GM12878 (cell line): ENCODE measurements at regions not wholly inside any gene's neighbourhood (a gene's known extent, or its start where the extent isn't known, plus 50 kb on each side); places are given as distances from the start of the nearest gene placed in this dataset.

Source experiments
- KDM1A ChIP-seq: fragments of 200-600 bp; sonication (generic); IDR thresholded peaks from 2 replicates; pipeline ENCODE4 v1.6.1; 2016; ENCODE audit warnings: borderline replicate concordance
- MYC ChIP-seq: IDR thresholded peaks from 2 replicates; pipeline ENCODE4 v1.6.1; 2011; ENCODE audit warnings: mild to moderate bottlenecking, low read length, moderate library complexity, inconsistent platforms; ENCODE audit not compliant: insufficient read depth, insufficient replicate concordance, insufficient read length, severe bottlenecking
- NFXL1 ChIP-seq: fragments of 450-650 bp; IDR thresholded peaks from 2 replicates; pipeline ENCODE4 v1.6.1; 2017; ENCODE audit warnings: antibody characterized with exemption, mild to moderate bottlenecking, borderline replicate concordance
- NFYB ChIP-seq: IDR thresholded peaks from 2 replicates; pipeline ENCODE4 v1.6.1; 2011; ENCODE audit warnings: low read depth, mild to moderate bottlenecking, low read length, improper control_type of control experiment, moderate library complexity; ENCODE audit not compliant: insufficient read depth
- POLR2A ChIP-seq: IDR thresholded peaks from 2 replicates; pipeline ENCODE4 v1.6.1; 2011; ENCODE audit warnings: low read depth, mild to moderate bottlenecking, low read length
- SMARCA5 ChIP-seq: fragments of 450-650 bp; IDR thresholded peaks from 2 replicates; pipeline ENCODE4 v1.6.1; 2017; ENCODE audit warnings: mild to moderate bottlenecking
- TF ChIP-seq, protein P1 (sequence below), 3 experiments: IDR thresholded peaks in 2 of 3; conservative IDR thresholded peaks in 1 of 3; 2 replicates each; pipeline ENCODE4 v1.5.1; 2011; ENCODE audit warnings: low read depth in 3 of 3, low read length in 3 of 3, mild to moderate bottlenecking in 3 of 3, control low read depth in 2 of 3, moderate library complexity in 2 of 3, inconsistent platforms in 1 of 3, mixed read lengths in 1 of 3; ENCODE audit not compliant: control insufficient read depth in 2 of 3, insufficient read depth in 1 of 3; ENCODE audit errors: extremely low read depth in 1 of 3
- TF ChIP-seq, protein P2 (sequence below): IDR thresholded peaks from 2 replicates; pipeline ENCODE4 v1.6.1; 2012; ENCODE audit warnings: low read length, inconsistent platforms
- TF ChIP-seq, protein P3 (sequence below): IDR thresholded peaks from 2 replicates; pipeline ENCODE4 v1.6.1; 2012; ENCODE audit warnings: mild to moderate bottlenecking, low read depth, low read length

DNA sequence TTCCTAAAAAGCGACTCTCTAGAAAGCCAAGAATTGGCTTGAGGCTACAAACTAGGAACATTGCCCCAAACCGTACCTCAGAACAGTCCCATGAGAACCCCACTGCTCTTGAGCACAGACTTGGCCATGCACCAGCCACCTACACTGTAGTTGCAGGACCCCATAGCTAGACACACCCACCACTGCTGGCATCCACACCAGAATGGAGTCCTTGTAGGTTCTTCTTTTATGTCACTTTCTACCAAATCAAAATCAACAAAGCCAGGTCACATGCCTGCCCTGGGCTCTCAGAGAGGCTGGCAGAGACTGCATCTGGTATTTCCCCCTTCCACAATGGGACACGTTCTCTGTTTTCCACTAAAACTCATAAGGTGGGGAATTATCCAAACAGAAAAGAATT lies 290.5 kb downstream of the SHOX2 start:
- TF ChIP-seq NFYB (no peak), MYC (no peak), KDM1A (no peak), NFXL1 (no peak), SMARCA5 (no peak), POLR2A (no peak)
- TF ChIP-seq, protein P1, sequence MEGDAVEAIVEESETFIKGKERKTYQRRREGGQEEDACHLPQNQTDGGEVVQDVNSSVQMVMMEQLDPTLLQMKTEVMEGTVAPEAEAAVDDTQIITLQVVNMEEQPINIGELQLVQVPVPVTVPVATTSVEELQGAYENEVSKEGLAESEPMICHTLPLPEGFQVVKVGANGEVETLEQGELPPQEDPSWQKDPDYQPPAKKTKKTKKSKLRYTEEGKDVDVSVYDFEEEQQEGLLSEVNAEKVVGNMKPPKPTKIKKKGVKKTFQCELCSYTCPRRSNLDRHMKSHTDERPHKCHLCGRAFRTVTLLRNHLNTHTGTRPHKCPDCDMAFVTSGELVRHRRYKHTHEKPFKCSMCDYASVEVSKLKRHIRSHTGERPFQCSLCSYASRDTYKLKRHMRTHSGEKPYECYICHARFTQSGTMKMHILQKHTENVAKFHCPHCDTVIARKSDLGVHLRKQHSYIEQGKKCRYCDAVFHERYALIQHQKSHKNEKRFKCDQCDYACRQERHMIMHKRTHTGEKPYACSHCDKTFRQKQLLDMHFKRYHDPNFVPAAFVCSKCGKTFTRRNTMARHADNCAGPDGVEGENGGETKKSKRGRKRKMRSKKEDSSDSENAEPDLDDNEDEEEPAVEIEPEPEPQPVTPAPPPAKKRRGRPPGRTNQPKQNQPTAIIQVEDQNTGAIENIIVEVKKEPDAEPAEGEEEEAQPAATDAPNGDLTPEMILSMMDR (IDR thresholded peaks at IDR 0.05 in 2 of 3, conservative IDR thresholded peaks at IDR 0.05 in 1 of 3; ENCODE audit: control insufficient read depth in 2 of 3, extremely low read depth in 1 of 3, insufficient read depth in 1 of 3, low read depth in 3 of 3, low read length in 3 of 3): no peak
- TF ChIP-seq, protein P2, sequence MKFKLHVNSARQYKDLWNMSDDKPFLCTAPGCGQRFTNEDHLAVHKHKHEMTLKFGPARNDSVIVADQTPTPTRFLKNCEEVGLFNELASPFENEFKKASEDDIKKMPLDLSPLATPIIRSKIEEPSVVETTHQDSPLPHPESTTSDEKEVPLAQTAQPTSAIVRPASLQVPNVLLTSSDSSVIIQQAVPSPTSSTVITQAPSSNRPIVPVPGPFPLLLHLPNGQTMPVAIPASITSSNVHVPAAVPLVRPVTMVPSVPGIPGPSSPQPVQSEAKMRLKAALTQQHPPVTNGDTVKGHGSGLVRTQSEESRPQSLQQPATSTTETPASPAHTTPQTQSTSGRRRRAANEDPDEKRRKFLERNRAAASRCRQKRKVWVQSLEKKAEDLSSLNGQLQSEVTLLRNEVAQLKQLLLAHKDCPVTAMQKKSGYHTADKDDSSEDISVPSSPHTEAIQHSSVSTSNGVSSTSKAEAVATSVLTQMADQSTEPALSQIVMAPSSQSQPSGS: no peak
- TF ChIP-seq, protein P3, sequence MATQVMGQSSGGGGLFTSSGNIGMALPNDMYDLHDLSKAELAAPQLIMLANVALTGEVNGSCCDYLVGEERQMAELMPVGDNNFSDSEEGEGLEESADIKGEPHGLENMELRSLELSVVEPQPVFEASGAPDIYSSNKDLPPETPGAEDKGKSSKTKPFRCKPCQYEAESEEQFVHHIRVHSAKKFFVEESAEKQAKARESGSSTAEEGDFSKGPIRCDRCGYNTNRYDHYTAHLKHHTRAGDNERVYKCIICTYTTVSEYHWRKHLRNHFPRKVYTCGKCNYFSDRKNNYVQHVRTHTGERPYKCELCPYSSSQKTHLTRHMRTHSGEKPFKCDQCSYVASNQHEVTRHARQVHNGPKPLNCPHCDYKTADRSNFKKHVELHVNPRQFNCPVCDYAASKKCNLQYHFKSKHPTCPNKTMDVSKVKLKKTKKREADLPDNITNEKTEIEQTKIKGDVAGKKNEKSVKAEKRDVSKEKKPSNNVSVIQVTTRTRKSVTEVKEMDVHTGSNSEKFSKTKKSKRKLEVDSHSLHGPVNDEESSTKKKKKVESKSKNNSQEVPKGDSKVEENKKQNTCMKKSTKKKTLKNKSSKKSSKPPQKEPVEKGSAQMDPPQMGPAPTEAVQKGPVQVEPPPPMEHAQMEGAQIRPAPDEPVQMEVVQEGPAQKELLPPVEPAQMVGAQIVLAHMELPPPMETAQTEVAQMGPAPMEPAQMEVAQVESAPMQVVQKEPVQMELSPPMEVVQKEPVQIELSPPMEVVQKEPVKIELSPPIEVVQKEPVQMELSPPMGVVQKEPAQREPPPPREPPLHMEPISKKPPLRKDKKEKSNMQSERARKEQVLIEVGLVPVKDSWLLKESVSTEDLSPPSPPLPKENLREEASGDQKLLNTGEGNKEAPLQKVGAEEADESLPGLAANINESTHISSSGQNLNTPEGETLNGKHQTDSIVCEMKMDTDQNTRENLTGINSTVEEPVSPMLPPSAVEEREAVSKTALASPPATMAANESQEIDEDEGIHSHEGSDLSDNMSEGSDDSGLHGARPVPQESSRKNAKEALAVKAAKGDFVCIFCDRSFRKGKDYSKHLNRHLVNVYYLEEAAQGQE: no peak
